K562 (cell line): ENCODE measurements at regions not wholly inside any gene's neighbourhood (a gene's known extent, or its start where the extent isn't known, plus 50 kb on each side); places are given as distances from the start of the nearest gene placed in this dataset.

Experiments used
- ATAC-seq: fragments of 200-7000 bp; cut with Tn5 transposase; 3 replicates; pipeline ENCODE4 v1.9.1; 2020; ENCODE audit warnings: moderate library complexity
- BruUV-seq: library from RNA; stranded (reverse); fragments of 400-500 nt; replicated peaks from 2 replicates; lab custom pipeline; 2021; lab: Mats Ljungman, UMichigan
- CTCF ChIA-PET: fragments of 300-600 bp; formaldehyde crosslinking; extraction: SDS; loops from one replicate; lab custom pipeline; 2021; ENCODE audit warnings: low intra/inter-chr PET ratio; lab: Yijun Ruan, JAX
- POLR2A ChIA-PET: fragments of 300-600, 350-650 bp; sonication (Branson Sonifier 250); formaldehyde crosslinking; extraction: SDS; loops from one replicate; lab custom pipeline; 2021; ENCODE audit warnings: antibody characterized with exemption, inconsistent platforms; lab: Yijun Ruan, JAX
- DNase-seq, 4 experiments: peaks; one replicate each; pipeline versions ENCODE4 v3.0.0 to v3.0.0-alpha.2; 2011 to 2018; ENCODE audit warnings: low spot score in 3 of 4, mixed read lengths in 3 of 4; ENCODE audit errors: extremely low read depth in 1 of 4
- FAIRE-seq: peaks from 2 replicates; lab custom pipeline; 2011; peaks lifted over from hg19 to GRCh38; lab: Jason Lieb, UNC
- H2AFZ ChIP-seq: 2 replicates; pipeline ENCODE4 v1.6.0; 2011; ENCODE audit warnings: low read depth, low read length, control low read depth, inconsistent platforms
- H3K27ac ChIP-seq: fragments of 200-600 bp; 3 replicates; pipeline ENCODE4 v1.8.0; 2011; ENCODE audit warnings: low read depth, mild to moderate bottlenecking, control low read depth, inconsistent platforms, low read length, moderate library complexity, mixed read lengths; ENCODE audit errors: extremely low read depth
- H3K27me3 ChIP-seq, 2 experiments: fragments of 300-600 bp in 1 of 2; 2 replicates in 1 of 2; 3 replicates in 1 of 2; pipeline versions ENCODE4 v1.6.0 to v1.8.0; 2011; ENCODE audit warnings: inconsistent platforms in 2 of 2, low read length in 2 of 2, mild to moderate bottlenecking in 1 of 2, mixed read lengths in 1 of 2, moderate library complexity in 1 of 2; ENCODE audit not compliant: control insufficient read depth in 2 of 2, insufficient read depth in 2 of 2
- H3K36me3 ChIP-seq: fragments of 300-600 bp; 3 replicates; pipeline ENCODE4 v1.8.0; 2011; ENCODE audit warnings: mild to moderate bottlenecking, low read length, inconsistent platforms; ENCODE audit not compliant: control insufficient read depth, insufficient read depth
- H3K4me1 ChIP-seq, 2 experiments: fragments of 200-600 bp in 1 of 2; replicated peaks in 1 of 2; 2 replicates in 1 of 2; 3 replicates in 1 of 2; pipeline versions ENCODE4 v1.5.1 to v1.8.0; 2011; ENCODE audit warnings: inconsistent platforms in 2 of 2, low read length in 2 of 2, mild to moderate bottlenecking in 1 of 2, mixed read lengths in 1 of 2, moderate library complexity in 1 of 2; ENCODE audit not compliant: control insufficient read depth in 2 of 2, insufficient read depth in 2 of 2
- H3K4me2 ChIP-seq: 2 replicates; pipeline ENCODE4 v1.6.1; 2011; ENCODE audit warnings: low read length, control low read depth, inconsistent platforms, mixed read lengths; ENCODE audit not compliant: insufficient read depth
- H3K4me3 ChIP-seq: fragments of 200-600 bp; sonication (generic), shearing (Covaris generic); 2 replicates; pipeline ENCODE4 v1.5.1; 2016; ENCODE audit warnings: control low read depth, inconsistent platforms
- H3K79me2 ChIP-seq: fragments of 200-600 bp; 3 replicates; pipeline ENCODE4 v1.8.0; 2011; ENCODE audit warnings: low read length, inconsistent platforms; ENCODE audit not compliant: control insufficient read depth, insufficient read depth
- H3K9ac ChIP-seq, 2 experiments: 2 replicates each; pipeline versions ENCODE4 v1.6.0 to v1.6.1; 2011; ENCODE audit warnings: low read depth in 2 of 2, low read length in 2 of 2, control low read depth in 1 of 2, inconsistent platforms in 1 of 2, mild to moderate bottlenecking in 1 of 2, mixed read lengths in 1 of 2; ENCODE audit not compliant: insufficient read depth in 1 of 2
- H3K9me1 ChIP-seq: one replicate; pipeline ENCODE4 v1.6.0; 2011; ENCODE audit warnings: inconsistent platforms, mild to moderate bottlenecking, low read length, moderate library complexity; ENCODE audit not compliant: control insufficient read depth, insufficient read depth
- H3K9me3 ChIP-seq: replicated peaks from 2 replicates; pipeline ENCODE4 v1.5.1; 2011; ENCODE audit warnings: low read depth, low read length, inconsistent platforms; ENCODE audit not compliant: control insufficient read depth, insufficient read depth
- H4K20me1 ChIP-seq: replicated peaks from 2 replicates; pipeline ENCODE4 v1.6.1; 2011; ENCODE audit warnings: low read length, inconsistent platforms, mixed read lengths; ENCODE audit not compliant: control insufficient read depth, insufficient read depth
- ATF7 ChIP-seq: fragments of 450-650 bp; IDR thresholded peaks from 2 replicates; pipeline ENCODE4 v1.7.1; 2014; ENCODE audit warnings: mild to moderate bottlenecking, moderate library complexity
- DPF2 ChIP-seq: fragments of 450-650 bp; IDR thresholded peaks from 2 replicates; pipeline ENCODE4 v1.6.1; 2016
- EHMT2 ChIP-seq: fragments of 450-650 bp; IDR thresholded peaks from 2 replicates; pipeline ENCODE4 v1.6.1; 2018; ENCODE audit warnings: antibody characterized with exemption
- ETV5 ChIP-seq: sonication (generic); formaldehyde crosslinking; IDR thresholded peaks from 2 replicates; pipeline ENCODE4 v1.4.0; 2020; ENCODE audit warnings: low read depth, mild to moderate bottlenecking, missing genetic modification reagents
- KHSRP ChIP-seq: fragments of 450-650 bp; IDR thresholded peaks from 2 replicates; pipeline ENCODE4 v1.6.1; 2017
- LEF1 ChIP-seq: fragments of 450-650 bp; IDR thresholded peaks from 2 replicates; pipeline ENCODE4 v1.6.1; 2016; ENCODE audit warnings: mild to moderate bottlenecking
- NR3C1 ChIP-seq: sonication (generic); formaldehyde crosslinking; IDR thresholded peaks from 2 replicates; pipeline ENCODE4 v1.8.1; 2022; ENCODE audit warnings: missing genetic modification reagents
- PTBP1 ChIP-seq: fragments of 200-400 bp; formaldehyde crosslinking; IDR thresholded peaks from 2 replicates; pipeline ENCODE4 v1.6.1; 2017; ENCODE audit warnings: low read depth, low read length
- TAL1 ChIP-seq: fragments of 450-650 bp; IDR thresholded peaks from 2 replicates; pipeline ENCODE4 v1.6.1; 2016; ENCODE audit warnings: mild to moderate bottlenecking
- TEAD4 ChIP-seq, 2 experiments: sonication (generic) in 1 of 2; formaldehyde crosslinking in 1 of 2; IDR thresholded peaks; 2 replicates each; pipeline versions ENCODE4 v1.6.1 to v1.8.0; 2012 to 2022; ENCODE audit warnings: borderline replicate concordance in 1 of 2, inconsistent platforms in 1 of 2, low read length in 1 of 2, mild to moderate bottlenecking in 1 of 2, missing genetic modification reagents in 1 of 2
- TRIM24 ChIP-seq, 2 experiments: fragments of 450-650 bp; IDR thresholded peaks; 2 replicates each; pipeline ENCODE4 v1.6.1; 2016
- TRIM28 ChIP-seq: fragments of 450-650 bp; IDR thresholded peaks from 2 replicates; pipeline ENCODE4 v1.6.1; 2017
- XRCC5 ChIP-seq: fragments of 200-400 bp; formaldehyde crosslinking; IDR thresholded peaks from 2 replicates; pipeline ENCODE4 v1.6.1; 2017; ENCODE audit warnings: low read depth, mild to moderate bottlenecking, low read length
- ZNF143 ChIP-seq: sonication (generic); formaldehyde crosslinking; IDR thresholded peaks from 2 replicates; pipeline ENCODE4 v1.9.0; 2022; ENCODE audit warnings: mild to moderate bottlenecking, missing genetic modification reagents
- ZNF24 ChIP-seq: fragments of 450-650 bp; IDR thresholded peaks from 2 replicates; pipeline ENCODE4 v1.6.1; 2016
- ZNF444 ChIP-seq: fragments of 250-450 bp; sonication (Bioruptor Pico); IDR thresholded peaks from 2 replicates; pipeline ENCODE4 v1.4.0; 2020; ENCODE audit warnings: mild to moderate bottlenecking, moderate library complexity
- ZNF778 ChIP-seq: fragments of 450-650 bp; formaldehyde crosslinking; IDR thresholded peaks from 2 replicates; pipeline ENCODE4 v1.4.0; 2020; ENCODE audit warnings: mild to moderate bottlenecking, moderate library complexity
- WGBS: fragments of 100-300 bp; shearing (Covaris generic); methylation state at CpG from one replicate; pipeline ENCODE4 v1.1.6; 2016; ENCODE audit warnings: low coverage, mixed read lengths; ENCODE audit not compliant: insufficient coverage; ENCODE audit errors: missing lambda C conversion rate; 5-methylcytosine and 5-hydroxymethylcytosine counted together
- in situ Hi-C: fragments of 300-500 bp; cut with MboI; formaldehyde crosslinking; loops from 4 replicates; pipeline ENCODE4 v1.15.0; 2018; ENCODE audit warnings: inconsistent platforms, mixed read lengths
- intact Hi-C: fragments of 100-400 bp; cut with micrococcal nuclease; formaldehyde crosslinking; loops from 2 replicates; pipeline ENCODE4 v1.14.2; 2022
- TF ChIP-seq, protein P1 (sequence below): fragments of 450-650 bp; formaldehyde crosslinking; IDR thresholded peaks from 2 replicates; pipeline ENCODE4 v1.4.0; 2020; ENCODE audit warnings: mild to moderate bottlenecking, moderate library complexity
- TF ChIP-seq, protein P2 (sequence below): sonication (generic); formaldehyde crosslinking; IDR thresholded peaks from 2 replicates; pipeline ENCODE4 v1.8.0; 2022; ENCODE audit warnings: missing genetic modification reagents, mild to moderate bottlenecking, borderline replicate concordance
- TF ChIP-seq, protein P3 (sequence below): sonication (generic); formaldehyde crosslinking; IDR thresholded peaks from 2 replicates; pipeline ENCODE4 v1.8.0; 2022; ENCODE audit warnings: mild to moderate bottlenecking, missing genetic modification reagents

DNA sequence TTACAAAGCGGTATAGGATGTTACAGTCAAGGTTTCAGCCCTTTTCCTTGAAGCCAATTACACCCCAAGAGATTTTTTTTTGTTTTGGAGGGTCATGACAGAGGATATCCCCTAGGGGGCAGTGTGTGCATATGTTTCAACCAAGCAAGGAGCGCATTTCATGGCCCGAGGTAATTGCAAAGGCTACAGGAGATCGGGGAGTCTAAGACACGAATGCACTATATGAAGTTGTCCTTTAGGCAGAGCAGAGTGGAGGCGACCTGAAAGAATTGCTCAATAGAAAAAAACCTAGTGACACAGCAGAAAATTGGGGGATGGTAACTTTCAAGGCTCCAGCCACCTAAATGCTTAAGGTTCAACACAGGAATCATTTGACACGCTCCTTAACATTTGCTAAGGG is 219.8 kb upstream of the PARD3B start:
- in situ Hi-C loops, result loop anchor here (10.0 kb wide), 1 partner anchor 369 kb away; no protein-coding TSS in a partner anchor
- TF ChIP-seq NR3C1 (CRISPR knock-in tag) (no peak), ZNF444 (CRISPR knock-in tag) (no peak), LEF1 (peak; percentile 44; the same call in 1 of the 2 replicates), ZNF24 (peak; percentile 73), PTBP1 (no peak), ZNF778 (no peak), KHSRP (no peak), DPF2 (peak; percentile 23; the same call in 1 of the 2 replicates), TEAD4 (IDR thresholded peaks at IDR 0.05; ENCODE audit: low read length) (no peak), TEAD4 (CRISPR knock-in tag; IDR thresholded peaks at IDR 0.05; ENCODE audit: borderline replicate concordance) (no peak), TRIM24 (IDR thresholded peaks at IDR 0.05) (peak; percentile 69 to 79), ETV5 (no peak), ZNF143 (no peak), EHMT2 (no peak), ATF7 (peak; percentile 27; the same call in 1 of the 2 replicates), XRCC5 (0 out of 2 replicates have a peak, but pooled peaks have one; percentile 65), TAL1 (no peak), TRIM28 (no peak)
- TF ChIP-seq, protein P1, sequence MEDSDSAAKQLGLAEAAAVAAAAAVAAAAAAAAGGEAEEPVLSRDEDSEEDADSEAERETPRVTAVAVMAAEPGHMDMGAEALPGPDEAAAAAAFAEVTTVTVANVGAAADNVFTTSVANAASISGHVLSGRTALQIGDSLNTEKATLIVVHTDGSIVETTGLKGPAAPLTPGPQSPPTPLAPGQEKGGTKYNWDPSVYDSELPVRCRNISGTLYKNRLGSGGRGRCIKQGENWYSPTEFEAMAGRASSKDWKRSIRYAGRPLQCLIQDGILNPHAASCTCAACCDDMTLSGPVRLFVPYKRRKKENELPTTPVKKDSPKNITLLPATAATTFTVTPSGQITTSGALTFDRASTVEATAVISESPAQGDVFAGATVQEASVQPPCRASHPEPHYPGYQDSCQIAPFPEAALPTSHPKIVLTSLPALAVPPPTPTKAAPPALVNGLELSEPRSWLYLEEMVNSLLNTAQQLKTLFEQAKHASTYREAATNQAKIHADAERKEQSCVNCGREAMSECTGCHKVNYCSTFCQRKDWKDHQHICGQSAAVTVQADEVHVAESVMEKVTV, result peak; percentile 84
- TF ChIP-seq, protein P2, sequence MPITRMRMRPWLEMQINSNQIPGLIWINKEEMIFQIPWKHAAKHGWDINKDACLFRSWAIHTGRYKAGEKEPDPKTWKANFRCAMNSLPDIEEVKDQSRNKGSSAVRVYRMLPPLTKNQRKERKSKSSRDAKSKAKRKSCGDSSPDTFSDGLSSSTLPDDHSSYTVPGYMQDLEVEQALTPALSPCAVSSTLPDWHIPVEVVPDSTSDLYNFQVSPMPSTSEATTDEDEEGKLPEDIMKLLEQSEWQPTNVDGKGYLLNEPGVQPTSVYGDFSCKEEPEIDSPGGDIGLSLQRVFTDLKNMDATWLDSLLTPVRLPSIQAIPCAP (CRISPR knock-in tag), result no peak
- TF ChIP-seq, protein P3, sequence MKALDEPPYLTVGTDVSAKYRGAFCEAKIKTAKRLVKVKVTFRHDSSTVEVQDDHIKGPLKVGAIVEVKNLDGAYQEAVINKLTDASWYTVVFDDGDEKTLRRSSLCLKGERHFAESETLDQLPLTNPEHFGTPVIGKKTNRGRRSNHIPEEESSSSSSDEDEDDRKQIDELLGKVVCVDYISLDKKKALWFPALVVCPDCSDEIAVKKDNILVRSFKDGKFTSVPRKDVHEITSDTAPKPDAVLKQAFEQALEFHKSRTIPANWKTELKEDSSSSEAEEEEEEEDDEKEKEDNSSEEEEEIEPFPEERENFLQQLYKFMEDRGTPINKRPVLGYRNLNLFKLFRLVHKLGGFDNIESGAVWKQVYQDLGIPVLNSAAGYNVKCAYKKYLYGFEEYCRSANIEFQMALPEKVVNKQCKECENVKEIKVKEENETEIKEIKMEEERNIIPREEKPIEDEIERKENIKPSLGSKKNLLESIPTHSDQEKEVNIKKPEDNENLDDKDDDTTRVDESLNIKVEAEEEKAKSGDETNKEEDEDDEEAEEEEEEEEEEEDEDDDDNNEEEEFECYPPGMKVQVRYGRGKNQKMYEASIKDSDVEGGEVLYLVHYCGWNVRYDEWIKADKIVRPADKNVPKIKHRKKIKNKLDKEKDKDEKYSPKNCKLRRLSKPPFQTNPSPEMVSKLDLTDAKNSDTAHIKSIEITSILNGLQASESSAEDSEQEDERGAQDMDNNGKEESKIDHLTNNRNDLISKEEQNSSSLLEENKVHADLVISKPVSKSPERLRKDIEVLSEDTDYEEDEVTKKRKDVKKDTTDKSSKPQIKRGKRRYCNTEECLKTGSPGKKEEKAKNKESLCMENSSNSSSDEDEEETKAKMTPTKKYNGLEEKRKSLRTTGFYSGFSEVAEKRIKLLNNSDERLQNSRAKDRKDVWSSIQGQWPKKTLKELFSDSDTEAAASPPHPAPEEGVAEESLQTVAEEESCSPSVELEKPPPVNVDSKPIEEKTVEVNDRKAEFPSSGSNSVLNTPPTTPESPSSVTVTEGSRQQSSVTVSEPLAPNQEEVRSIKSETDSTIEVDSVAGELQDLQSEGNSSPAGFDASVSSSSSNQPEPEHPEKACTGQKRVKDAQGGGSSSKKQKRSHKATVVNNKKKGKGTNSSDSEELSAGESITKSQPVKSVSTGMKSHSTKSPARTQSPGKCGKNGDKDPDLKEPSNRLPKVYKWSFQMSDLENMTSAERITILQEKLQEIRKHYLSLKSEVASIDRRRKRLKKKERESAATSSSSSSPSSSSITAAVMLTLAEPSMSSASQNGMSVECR (CRISPR knock-in tag), result no peak

More for the DNA sequence above, 219.8 kb upstream of the PARD3B start:
- BruUV-seq, result no TSS peak
- no peaks in the 10 kb centered on the region for H3K27me3 ChIP-seq
- H3K9ac ChIP-seq, result no peak overlapping the region
- H3K4me3 ChIP-seq, result no peak overlapping the region
- 5% methylated on average over 7 of the region's 7 CpGs for WGBS
- intact Hi-C loops, result loop anchor here (1.0 to 10.0 kb wide), 5 partner anchors 109 to 1349 kb away; no protein-coding TSS in a partner anchor
- FAIRE-seq (peak; percentile 90), DNase-seq (peak; percentile 54 to 80 (median 60)), ATAC-seq (peak; percentile 99)
- no peaks in the 10 kb centered on the region for H3K9me3 ChIP-seq
- ChIA-PET CTCF (interaction anchor here (1.2 kb wide), 1 partner anchor 367 kb away, joined by 3 read pairs; no protein-coding TSS in a partner anchor), POLR2A (no interaction called here)
- H3K36me3 ChIP-seq, result no peaks in the 10 kb centered on the region
- H3K79me2 ChIP-seq, result no peaks in the 10 kb centered on the region
- H2AFZ ChIP-seq, result 0 out of 2 replicates have a peak overlapping the region, but pooled peaks have one; percentile 40
- no peaks in the 10 kb centered on the region for H3K9me1 ChIP-seq
- no peak overlapping the region for H3K4me2 ChIP-seq
- peak overlapping the region; percentile 20; the same call in 1 of the 3 replicates for H3K27ac ChIP-seq
- H3K4me1 ChIP-seq, result no peaks in the 10 kb centered on the region
- no peaks in the 10 kb centered on the region for H4K20me1 ChIP-seq
